CD4-positive, alpha-beta T cell (primary cell): ENCODE measurements at regions not wholly inside any gene's neighbourhood (a gene's known extent, or its start where the extent isn't known, plus 50 kb on each side); places are given as distances from the start of the nearest gene placed in this dataset.

Experiments used
- ATAC-seq: fragments of 200-7000 bp; cut with Tn5 transposase; one replicate; pipeline ENCODE4 v1.10.0; 2022; ENCODE audit warnings: mild to moderate bottlenecking; ENCODE audit not compliant: poor library complexity
- CTCF ChIA-PET: fragments of 350-600 bp; sonication (Branson Sonifier 250); formaldehyde crosslinking; loops from one replicate; lab custom pipeline; 2021; ENCODE audit warnings: antibody characterized with exemption, inconsistent platforms; lab: Charles Lee
- POLR2A ChIA-PET: fragments of 350-600 bp; sonication (Branson Sonifier 250); formaldehyde crosslinking; loops from one replicate; lab custom pipeline; 2021; ENCODE audit warnings: antibody characterized with exemption, inconsistent platforms; lab: Charles Lee
- DNase-seq, 14 experiments: peaks; one replicate each; pipeline ENCODE4 v3.0.0-alpha.2; 2013 to 2020; ENCODE audit warnings: mixed read lengths in 2 of 14
- H3K27ac ChIP-seq, 2 donors: one replicate each; pipeline versions ENCODE4 v1.5.1 to v1.7.0; 2013; ENCODE audit warnings: low read length in 2 of 2, low read depth in 1 of 2, mild to moderate bottlenecking in 1 of 2
- H3K27me3 ChIP-seq, 2 experiments: 1 replicate in 1 of 2; 2 replicates in 1 of 2; pipeline versions ENCODE4 v1.6.1 to v1.7.0; 2013; ENCODE audit warnings: low read length in 2 of 2, control low read depth in 1 of 2, mild to moderate bottlenecking in 1 of 2, moderate library complexity in 1 of 2; ENCODE audit not compliant: insufficient read depth in 2 of 2, control insufficient read depth in 1 of 2
- H3K36me3 ChIP-seq: one replicate; pipeline ENCODE4 v1.6.1; 2013; ENCODE audit warnings: low read length, control low read depth; ENCODE audit not compliant: insufficient read depth
- H3K4me1 ChIP-seq: one replicate; pipeline ENCODE4 v1.6.1; 2013; ENCODE audit warnings: low read length, control low read depth; ENCODE audit not compliant: insufficient read depth
- H3K4me3 ChIP-seq: one replicate; pipeline ENCODE4 v1.5.1; 2013; ENCODE audit warnings: mild to moderate bottlenecking, low read length, moderate library complexity
- H3K9me3 ChIP-seq, 2 experiments: 1 replicate in 1 of 2; 2 replicates in 1 of 2; pipeline versions ENCODE4 v1.6.1 to v1.7.0; 2013; ENCODE audit warnings: low read length in 2 of 2, mild to moderate bottlenecking in 2 of 2, control low read depth in 1 of 2, moderate library complexity in 1 of 2; ENCODE audit not compliant: control insufficient read depth in 1 of 2, insufficient read depth in 1 of 2
- H3K27ac Mint-ChIP-seq: one replicate; pipeline ENCODE4 v1.8.0; 2020; ENCODE audit warnings: mixed read lengths
- H3K27me3 Mint-ChIP-seq: one replicate; pipeline ENCODE4 v1.8.0; 2021; ENCODE audit warnings: mixed read lengths
- H3K36me3 Mint-ChIP-seq: one replicate; pipeline ENCODE4 v1.8.0; 2021; ENCODE audit warnings: low read depth, mixed read lengths
- H3K4me1 Mint-ChIP-seq: one replicate; pipeline ENCODE4 v1.8.0; 2021; ENCODE audit warnings: low read depth, mixed read lengths
- H3K4me3 Mint-ChIP-seq: one replicate; pipeline ENCODE4 v1.8.0; 2020; ENCODE audit warnings: mild to moderate bottlenecking, mixed read lengths
- H3K9me3 Mint-ChIP-seq: one replicate; pipeline ENCODE4 v1.8.0; 2020; ENCODE audit warnings: mixed read lengths
- CTCF ChIP-seq: fragments of 200-600 bp; IDR thresholded peaks from one replicate; pipeline ENCODE4 v1.8.0; 2022; ENCODE audit warnings: antibody characterized with exemption, mild to moderate bottlenecking
- intact Hi-C, 2 experiments: fragments of 100-400 bp; cut with DNase I in 1 of 2; cut with micrococcal nuclease in 1 of 2; formaldehyde crosslinking; loops; one replicate each; pipeline versions ENCODE4 v1.15.1 to v1.9.0; 2023 to 2025; cut with DNase I, micrococcal nuclease

- Histone ChIP-seq H3K9me3 (no peaks in the 10 kb centered on the region), H3K27me3 (no peaks in the 10 kb centered on the region), H3K4me1 (no peaks in the 10 kb centered on the region), H3K36me3 (no peaks in the 10 kb centered on the region), H3K27ac (no peak overlapping the region), H3K4me3 (no peak overlapping the region)
- Mint-ChIP-seq H3K4me3 (no peak overlapping the region), H3K36me3 (no peaks in the 10 kb centered on the region), H3K27me3 (no peaks in the 10 kb centered on the region), H3K9me3 (peaks cover 3% of the 10 kb centered on the region), H3K27ac (no peak overlapping the region), H3K4me1 (no peaks in the 10 kb centered on the region)
- ATAC-seq (no peak), DNase-seq (no peak)
- ChIA-PET POLR2A (no interaction called here), CTCF (no interaction called here)
- no peak for TF ChIP-seq CTCF
- intact Hi-C loops, result no loop called here
Observed at GRCh38 chr14:27050208-27050607, 452.4 kb upstream of the NOVA1 start.

GRCh38 chr14:27056586-27056985, 458.8 kb upstream of the NOVA1 start:
- CTCF ChIA-PET, result no interaction called here
- no peaks in the 10 kb centered on the region for H3K4me1 Mint-ChIP-seq
- no peak for ATAC-seq
- no peak overlapping the region for H3K4me3 Mint-ChIP-seq
- H3K36me3 Mint-ChIP-seq, result no peaks in the 10 kb centered on the region
- H3K27me3 Mint-ChIP-seq, result no peaks in the 10 kb centered on the region
- Histone ChIP-seq H3K4me3 (no peak overlapping the region), H3K4me1 (no peaks in the 10 kb centered on the region), H3K36me3 (no peaks in the 10 kb centered on the region), H3K27me3 (no peaks in the 10 kb centered on the region), H3K9me3 (no peaks in the 10 kb centered on the region), H3K27ac (no peak overlapping the region)
- peaks cover 9% of the 10 kb centered on the region for H3K9me3 Mint-ChIP-seq
- no peak overlapping the region for H3K27ac Mint-ChIP-seq
- intact Hi-C loops, result no loop called here
- POLR2A ChIA-PET, result no interaction called here
- TF ChIP-seq CTCF, result no peak
- no peak for DNase-seq

GRCh38 chr14:27061299-27061698, 463.5 kb upstream of the NOVA1 start:
- Mint-ChIP-seq H3K27ac (no peak overlapping the region), H3K9me3 (peaks cover 9% of the 10 kb centered on the region), H3K4me3 (no peak overlapping the region), H3K4me1 (no peaks in the 10 kb centered on the region), H3K27me3 (no peaks in the 10 kb centered on the region), H3K36me3 (no peaks in the 10 kb centered on the region)
- no peak for TF ChIP-seq CTCF
- Histone ChIP-seq H3K4me1 (no peaks in the 10 kb centered on the region), H3K27me3 (no peaks in the 10 kb centered on the region), H3K27ac (no peak overlapping the region), H3K4me3 (no peak overlapping the region), H3K9me3 (no peaks in the 10 kb centered on the region), H3K36me3 (no peaks in the 10 kb centered on the region)
- POLR2A ChIA-PET, result no interaction called here
- intact Hi-C loops, result no loop called here
- CTCF ChIA-PET, result no interaction called here
- no peak for DNase-seq
- no peak for ATAC-seq
